SK-N-SH (cell line): ENCODE measurements at regions not wholly inside any gene's neighbourhood (a gene's known extent, or its start where the extent isn't known, plus 50 kb on each side); places are given as distances from the start of the nearest gene placed in this dataset.

Experiments used
- CTCF ChIA-PET: fragments of 300-600, 350-600 bp; formaldehyde crosslinking; extraction: SDS; loops from one replicate; lab custom pipeline; 2021; lab: Yijun Ruan, JAX
- POLR2A ChIA-PET: fragments of 350-600 bp; sonication (Branson Sonifier 250); formaldehyde crosslinking; extraction: SDS; loops from one replicate; lab custom pipeline; 2020; ENCODE audit warnings: antibody characterized with exemption, inconsistent platforms; lab: Yijun Ruan, JAX
- DNase-seq: peaks from one replicate; pipeline ENCODE4 v3.0.0; 2012
- H2AFZ ChIP-seq: fragments of 200-600 bp; sonication (generic); 2 replicates; pipeline ENCODE4 v1.8.1; 2016; ENCODE audit warnings: antibody characterized with exemption, mild to moderate bottlenecking, low read depth
- H3F3A ChIP-seq: fragments of 200-600 bp; sonication (generic); replicated peaks from 2 replicates; pipeline ENCODE3; 2016; ENCODE audit warnings: antibody characterized with exemption, mild to moderate bottlenecking; ENCODE audit not compliant: insufficient read depth
- H3K27ac ChIP-seq, 2 experiments: fragments of 200-500 bp in 1 of 2; fragments of 200-600 bp in 1 of 2; sonication (Bioruptor generic) in 1 of 2; sonication (generic), shearing (Covaris generic) in 1 of 2; 2 replicates each; pipeline versions ENCODE4 v1.5.1 to v1.6.1; 2014 to 2016; ENCODE audit warnings: low read depth in 2 of 2, inconsistent platforms in 1 of 2, low read length in 1 of 2, mild to moderate bottlenecking in 1 of 2, mixed read lengths in 1 of 2
- H3K27me3 ChIP-seq: fragments of 200-600 bp; sonication (generic), shearing (Covaris generic); 2 replicates; pipeline ENCODE4 v1.6.1; 2016; ENCODE audit warnings: mixed run types; ENCODE audit not compliant: insufficient read depth
- H3K36me3 ChIP-seq, 2 experiments: fragments of 200-500 bp in 1 of 2; fragments of 200-600 bp in 1 of 2; sonication (Bioruptor generic) in 1 of 2; sonication (generic) in 1 of 2; replicated peaks in 1 of 2; 2 replicates each; pipeline versions ENCODE3 to v1.5.1; 2014 to 2016; ENCODE audit warnings: low read length in 1 of 2, mild to moderate bottlenecking in 1 of 2; ENCODE audit not compliant: insufficient read depth in 2 of 2, control insufficient read depth in 1 of 2
- H3K4me1 ChIP-seq, 2 experiments: fragments of 200-500 bp in 1 of 2; fragments of 200-600 bp in 1 of 2; sonication (Bioruptor generic) in 1 of 2; sonication (generic), shearing (Covaris generic) in 1 of 2; 2 replicates each; pipeline versions ENCODE4 v1.5.1 to v1.6.1; 2014 to 2016; ENCODE audit warnings: low read depth in 1 of 2, low read length in 1 of 2, mixed run types in 1 of 2; ENCODE audit not compliant: insufficient read depth in 2 of 2, control insufficient read depth in 1 of 2
- H3K4me2 ChIP-seq: fragments of 200-600 bp; sonication (generic), shearing (Covaris generic); 2 replicates; pipeline ENCODE4 v1.6.1; 2017; ENCODE audit warnings: mixed run types
- H3K4me3 ChIP-seq, 2 experiments: fragments of 200-500 bp in 1 of 2; fragments of 200-600 bp in 1 of 2; sonication (Bioruptor generic) in 1 of 2; sonication (generic), shearing (Covaris generic) in 1 of 2; 2 replicates each; pipeline versions ENCODE4 v1.5.1 to v1.8.1; 2014 to 2016; ENCODE audit warnings: low read depth in 2 of 2, inconsistent platforms in 1 of 2, low read length in 1 of 2, mild to moderate bottlenecking in 1 of 2, mixed read lengths in 1 of 2, moderate library complexity in 1 of 2
- H3K79me2 ChIP-seq: fragments of 200-600 bp; sonication (generic); 2 replicates; pipeline ENCODE4 v1.8.1; 2017; ENCODE audit warnings: mild to moderate bottlenecking; ENCODE audit not compliant: insufficient read depth
- H3K9ac ChIP-seq: fragments of 200-600 bp; sonication (generic); 2 replicates; pipeline ENCODE4 v1.6.1; 2017; ENCODE audit warnings: mixed run types
- H3K9me2 ChIP-seq: fragments of 200-600 bp; sonication (generic); 2 replicates; pipeline ENCODE4 v1.6.1; 2017; ENCODE audit warnings: mixed run types
- H3K9me3 ChIP-seq: fragments of 200-600 bp; sonication (generic); 2 replicates; pipeline ENCODE4 v1.6.1; 2017; ENCODE audit warnings: mixed run types, mild to moderate bottlenecking, moderate library complexity
- H4K20me1 ChIP-seq: fragments of 200-600 bp; sonication (generic); 2 replicates; pipeline ENCODE4 v1.6.1; 2017; ENCODE audit warnings: mild to moderate bottlenecking, mixed run types; ENCODE audit not compliant: insufficient read depth
- CHD2 ChIP-seq: fragments of 150-350 bp; IDR thresholded peaks from 2 replicates; pipeline ENCODE4 v1.6.1; 2018; ENCODE audit warnings: low read length; ENCODE audit not compliant: partially characterized antibody
- CTCF ChIP-seq: fragments of 200-600 bp; sonication (generic); IDR thresholded peaks from 2 replicates; pipeline ENCODE4 v1.6.1; 2017; ENCODE audit warnings: antibody characterized with exemption, mild to moderate bottlenecking, moderate library complexity
- ELF1 ChIP-seq: IDR thresholded peaks from 2 replicates; pipeline ENCODE4 v1.4.0; 2012
- FOXJ3 ChIP-seq: sonication (generic); formaldehyde crosslinking; IDR thresholded peaks from 2 replicates; pipeline ENCODE4 v1.5.1; 2020; ENCODE audit warnings: mild to moderate bottlenecking, missing genetic modification reagents
- IRF3 ChIP-seq: fragments of 150-350 bp; IDR thresholded peaks from 2 replicates; pipeline ENCODE4 v1.6.1; 2016; ENCODE audit warnings: mild to moderate bottlenecking, low read depth, low read length
- MXI1 ChIP-seq: IDR thresholded peaks from 2 replicates; pipeline ENCODE4 v1.6.1; 2012; ENCODE audit warnings: mild to moderate bottlenecking, low read depth, low read length, improper control_type of control experiment
- RCOR1 ChIP-seq: fragments of 150-350 bp; IDR thresholded peaks from 2 replicates; pipeline ENCODE4 v1.6.1; 2017; ENCODE audit warnings: antibody characterized with exemption, low read length
- TAF1 ChIP-seq: IDR thresholded peaks from 2 replicates; pipeline ENCODE4 v1.6.1; 2012; ENCODE audit warnings: low read depth, mild to moderate bottlenecking, low read length, moderate library complexity, borderline replicate concordance
- TCF12 ChIP-seq: IDR thresholded peaks from 2 replicates; pipeline ENCODE4 v1.4.0; 2012
- WGBS: methylation state at CpG from one replicate; pipeline ENCODE4 v1.1.6; 2017; ENCODE audit warnings: low lambda C conversion rate; 5-methylcytosine and 5-hydroxymethylcytosine counted together

- TF ChIP-seq TAF1 (no peak), TCF12 (no peak), CTCF (no peak), MXI1 (no peak), FOXJ3 (CRISPR knock-in tag) (no peak), CHD2 (no peak), IRF3 (no peak)
- no peaks in the 10 kb centered on the region for H4K20me1 ChIP-seq
- ChIA-PET POLR2A (no interaction called here), CTCF (no interaction called here)
- no peak overlapping the region for H3K27ac ChIP-seq
- peak overlapping the region; percentile 48; the same call in 1 of the 2 replicates for H2AFZ ChIP-seq
- no peaks in the 10 kb centered on the region for H3K36me3 ChIP-seq
- no peaks in the 10 kb centered on the region for H3K27me3 ChIP-seq
- no peaks in the 10 kb centered on the region for H3K9me2 ChIP-seq
- no peak overlapping the region for H3K4me3 ChIP-seq
- no peaks in the 10 kb centered on the region for H3K79me2 ChIP-seq
- H3K9me3 ChIP-seq: no peaks in the 10 kb centered on the region
- peaks cover 0 to 20% of the 10 kb centered on the region in 2 experiments; a peak in 2 of 4 replicates for H3K4me1 ChIP-seq
- 87% methylated on average over 12 of the region's 12 CpGs for WGBS
- no peak for DNase-seq
- H3K4me2 ChIP-seq: no peak overlapping the region
- no peaks in the 10 kb centered on the region for H3F3A ChIP-seq
- H3K9ac ChIP-seq: no peak overlapping the region
Measured at GRCh38 chr20:23161968-23162696, 76.0 kb upstream of the CD93 start.

GRCh38 chr20:23161244-23161891, 75.2 kb upstream of the CD93 start:
- DNase-seq: no peak
- Histone ChIP-seq H3K36me3 (no peaks in the 10 kb centered on the region), H3K4me3 (no peak overlapping the region), H2AFZ (peak overlapping the region; percentile 48; the same call in 1 of the 2 replicates), H3K4me1 (peaks cover 0 to 23% of the 10 kb centered on the region in 2 experiments; a peak in 2 of 4 replicates), H4K20me1 (no peaks in the 10 kb centered on the region), H3F3A (no peaks in the 10 kb centered on the region), H3K9me2 (no peaks in the 10 kb centered on the region), H3K27me3 (no peaks in the 10 kb centered on the region), H3K9ac (no peak overlapping the region)
- ChIA-PET CTCF (no interaction called here), POLR2A (no interaction called here)
- 10% methylated on average over 2 of the region's 18 CpGs for WGBS
- TF ChIP-seq IRF3: no peak
- no peak for TF ChIP-seq RCOR1
- no peak for TF ChIP-seq ELF1
- TF ChIP-seq CTCF: no peak
- TF ChIP-seq, all 33 proteins: peak for 0
- Histone ChIP-seq H3K9me3 (no peaks in the 10 kb centered on the region), H3K4me2 (no peak overlapping the region), H3K79me2 (no peaks in the 10 kb centered on the region), H3K27ac (no peak overlapping the region)
